GM10248 (cell line): ENCODE measurements at regions not wholly inside any gene's neighbourhood (a gene's known extent, or its start where the extent isn't known, plus 50 kb on each side); places are given as distances from the start of the nearest gene placed in this dataset.
"Not testable (repeated sequence)": the region's sequence is repeated elsewhere in the genome, so short reads cannot be mapped to it uniquely, and the experiment has no call there.

Experiments
- CTCF ChIA-PET: fragments of 300-600 bp; sonication (Branson Sonifier 250); formaldehyde crosslinking; extraction: SDS; loops from one replicate; lab custom pipeline; 2021; ENCODE audit warnings: antibody characterized with exemption; lab: Yijun Ruan, JAX
- POLR2A ChIA-PET: fragments of 350-650 bp; sonication (Branson Sonifier 250); formaldehyde crosslinking; extraction: SDS; loops from one replicate; lab custom pipeline; 2020; ENCODE audit warnings: antibody characterized with exemption; lab: Yijun Ruan, JAX
- DNase-seq: peaks from one replicate; pipeline ENCODE4 v3.0.0; 2012; ENCODE audit errors: extremely low spot score
- TF ChIP-seq, protein P1 (sequence below): IDR thresholded peaks from 2 replicates; pipeline ENCODE4 v1.5.1; 2012; ENCODE audit warnings: mild to moderate bottlenecking, low read depth; ENCODE audit errors: extremely low read depth, missing control alignments, control extremely low read depth

GRCh38 chr12:67082221-67082620 lies 186.9 kb upstream of the CAND1 start:
- TF ChIP-seq, protein P1, sequence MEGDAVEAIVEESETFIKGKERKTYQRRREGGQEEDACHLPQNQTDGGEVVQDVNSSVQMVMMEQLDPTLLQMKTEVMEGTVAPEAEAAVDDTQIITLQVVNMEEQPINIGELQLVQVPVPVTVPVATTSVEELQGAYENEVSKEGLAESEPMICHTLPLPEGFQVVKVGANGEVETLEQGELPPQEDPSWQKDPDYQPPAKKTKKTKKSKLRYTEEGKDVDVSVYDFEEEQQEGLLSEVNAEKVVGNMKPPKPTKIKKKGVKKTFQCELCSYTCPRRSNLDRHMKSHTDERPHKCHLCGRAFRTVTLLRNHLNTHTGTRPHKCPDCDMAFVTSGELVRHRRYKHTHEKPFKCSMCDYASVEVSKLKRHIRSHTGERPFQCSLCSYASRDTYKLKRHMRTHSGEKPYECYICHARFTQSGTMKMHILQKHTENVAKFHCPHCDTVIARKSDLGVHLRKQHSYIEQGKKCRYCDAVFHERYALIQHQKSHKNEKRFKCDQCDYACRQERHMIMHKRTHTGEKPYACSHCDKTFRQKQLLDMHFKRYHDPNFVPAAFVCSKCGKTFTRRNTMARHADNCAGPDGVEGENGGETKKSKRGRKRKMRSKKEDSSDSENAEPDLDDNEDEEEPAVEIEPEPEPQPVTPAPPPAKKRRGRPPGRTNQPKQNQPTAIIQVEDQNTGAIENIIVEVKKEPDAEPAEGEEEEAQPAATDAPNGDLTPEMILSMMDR: no peak
- DNase-seq: no peak
- ChIA-PET CTCF (no interaction called here), POLR2A (interaction anchor here (0.6 kb wide), 1 partner anchor 117 kb away, joined by 3 read pairs; no protein-coding TSS in a partner anchor)

DNA sequence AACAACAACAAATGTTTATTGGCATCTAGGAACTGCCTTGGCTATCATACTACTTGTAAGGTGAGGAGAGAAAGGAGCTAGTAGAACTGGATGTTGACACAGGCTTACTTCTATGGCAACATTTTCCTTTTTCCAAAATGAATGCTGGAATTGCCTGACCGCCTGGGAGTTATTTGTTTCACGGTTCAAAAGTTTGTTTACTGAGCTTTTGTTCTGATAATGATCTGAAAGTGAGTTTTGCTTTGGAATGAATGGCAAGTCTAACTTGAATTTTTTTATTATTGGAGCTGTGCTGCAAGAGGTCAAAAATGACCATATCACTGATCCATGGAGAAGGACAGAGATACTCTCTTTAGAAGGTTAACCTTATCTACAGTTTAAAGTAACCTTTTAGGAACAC lies 183.5 kb upstream of the CAND1 start:
- ChIA-PET CTCF (interaction anchor here (0.9 to 1.6 kb wide), 3 partner anchors 9 to 40 kb away, joined by 3 to 5 read pairs (median 3); no protein-coding TSS in a partner anchor), POLR2A (no interaction called here)
- DNase-seq: no peak
- TF ChIP-seq, protein P1: no peak

DNA sequence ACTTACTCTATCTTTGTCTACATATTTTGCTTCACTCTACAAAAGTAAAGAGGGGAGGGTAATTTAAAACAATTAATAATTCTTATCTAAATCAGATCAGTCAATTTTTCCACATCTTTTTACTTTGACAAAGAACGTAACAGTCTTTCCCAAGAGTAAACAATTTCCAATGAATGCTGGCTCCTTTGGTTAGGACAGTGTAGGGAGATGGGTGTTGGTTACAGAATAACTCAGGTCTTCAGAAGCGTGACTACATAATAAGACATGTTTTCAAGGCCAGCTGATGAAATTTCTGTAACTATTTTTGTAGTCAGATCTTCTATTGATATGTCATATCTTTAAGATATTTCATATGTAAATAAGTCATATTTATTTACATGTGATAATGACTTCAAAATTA lies 183.0 kb upstream of the CAND1 start:
- DNase-seq: no peak
- TF ChIP-seq, protein P1: no peak
- CTCF ChIA-PET: interaction anchor here (0.9 kb wide), 1 partner anchor 15 kb away, joined by 3 read pairs; no protein-coding TSS in a partner anchor
- POLR2A ChIA-PET: no interaction called here

DNA sequence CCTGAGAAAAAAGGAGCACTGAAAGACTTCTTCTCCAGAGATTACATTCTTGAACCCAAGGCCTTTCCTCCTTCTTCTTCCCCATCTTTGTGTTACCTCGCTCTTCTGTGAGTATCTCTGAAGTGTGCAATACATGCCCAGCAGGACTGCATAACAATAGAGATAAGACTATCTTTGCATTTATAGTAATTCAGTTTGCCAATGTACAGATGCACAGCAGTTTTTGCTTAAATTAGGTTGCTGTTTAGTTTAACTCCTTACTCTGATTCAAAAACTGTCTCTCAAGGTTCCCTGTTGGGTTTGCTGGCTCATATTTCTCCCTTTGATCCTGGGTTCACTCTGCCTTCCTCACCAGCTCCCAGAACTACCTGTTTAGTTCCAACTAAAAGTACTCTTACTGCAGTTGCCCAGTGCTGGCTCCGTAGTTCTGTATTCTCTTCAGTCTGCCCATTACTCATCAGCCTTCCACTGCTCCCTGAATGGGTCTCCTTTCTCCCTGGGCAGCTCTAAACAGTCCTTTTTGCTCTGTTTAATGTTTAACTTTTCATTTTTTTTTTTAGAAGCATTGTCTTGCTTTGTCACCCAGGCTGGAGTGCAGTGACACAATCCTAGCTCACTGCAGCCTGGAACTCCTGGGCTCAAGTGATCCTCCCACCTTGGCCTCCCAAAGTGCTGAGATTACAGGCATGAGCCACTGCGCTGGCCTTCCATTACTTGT lies 180.6 kb upstream of the CAND1 start:
- DNase-seq: no peak
- CTCF ChIA-PET: interaction anchor here (1.8 kb wide), 1 partner anchor 10 kb away, joined by 5 read pairs; no protein-coding TSS in a partner anchor
- POLR2A ChIA-PET: no interaction called here
- TF ChIP-seq, protein P1: no peak

- no peak for DNase-seq
- ChIA-PET CTCF (no interaction called here), POLR2A (no interaction called here)
- TF ChIP-seq, protein P1: no peak
Observed at GRCh38 chr12:67091204-67091603, 178.0 kb upstream of the CAND1 start.

DNA sequence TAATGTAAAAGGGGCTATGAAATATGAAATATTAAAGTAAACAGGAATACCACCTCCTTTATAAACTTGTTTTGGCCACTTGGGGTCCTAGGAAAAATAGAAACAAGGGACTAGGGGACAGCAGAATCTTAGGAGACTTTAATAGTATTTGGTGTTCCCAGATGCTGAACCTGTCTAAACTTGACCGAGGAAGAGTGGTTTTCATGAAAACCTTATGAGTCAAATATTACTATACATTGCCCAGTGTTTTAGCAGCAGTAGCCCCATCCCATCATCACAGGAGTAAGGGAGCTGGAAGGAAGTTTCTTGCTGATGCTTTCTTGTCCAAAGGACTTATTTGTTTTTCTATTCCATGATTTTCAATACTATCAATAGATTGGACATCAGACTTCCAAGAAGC lies 177.5 kb upstream of the CAND1 start:
- POLR2A ChIA-PET: no interaction called here
- TF ChIP-seq, protein P1: no peak

DNA sequence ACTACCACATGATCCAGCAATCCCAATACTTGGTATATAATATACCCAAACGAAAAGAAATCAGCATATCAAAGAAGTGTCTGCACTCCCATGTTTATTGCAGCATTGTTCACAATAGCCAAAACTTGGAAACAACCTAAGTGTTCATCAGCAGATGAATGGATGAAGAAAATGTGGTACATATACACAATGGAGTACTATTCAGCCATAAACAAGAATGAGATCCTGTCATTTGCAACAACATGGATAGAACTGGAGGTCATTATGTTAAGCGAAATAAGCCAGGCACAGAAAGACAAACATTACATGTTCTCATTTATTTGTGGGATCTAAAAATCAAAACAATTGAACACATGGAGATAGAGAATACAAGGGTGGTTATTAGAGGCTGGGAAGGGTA lies 176.2 kb upstream of the CAND1 start:
- POLR2A ChIA-PET, CTCF ChIA-PET: not testable (repeated sequence)

More for the DNA sequence above, 177.5 kb upstream of the CAND1 start:
- CTCF ChIA-PET: no interaction called here
- DNase-seq: no peak

More for the DNA sequence above, 176.2 kb upstream of the CAND1 start:
- DNase-seq: not testable (repeated sequence)
